ENCODE measurements at regions not wholly inside any gene's neighbourhood (a gene's known extent, or its start where the extent isn't known, plus 50 kb on each side); places are given as distances from the start of the nearest gene placed in this dataset.

- no peaks in the 10 kb centered on the region for H3K4me1 Mint-ChIP-seq (ENCODE audit: low read depth)
- Histone ChIP-seq H3K27me3 (ENCODE audit: control insufficient read depth in 1 of 2, insufficient read depth in 2 of 2, low read length in 2 of 2) (no peaks in the 10 kb centered on the region), H3K4me1 (ENCODE audit: insufficient read depth, low read length) (no peaks in the 10 kb centered on the region), H3K9me3 (ENCODE audit: control insufficient read depth in 1 of 2, insufficient read depth in 1 of 2, low read length in 2 of 2) (peaks cover 0 to 4% of the 10 kb centered on the region in 2 experiments), H3K36me3 (ENCODE audit: insufficient read depth, low read length) (no peaks in the 10 kb centered on the region), H3K27ac (ENCODE audit: low read depth in 1 of 2, low read length in 2 of 2) (no peak overlapping the region), H3K4me3 (ENCODE audit: low read length) (no peak overlapping the region)
- no peaks in the 10 kb centered on the region for H3K36me3 Mint-ChIP-seq (ENCODE audit: low read depth)
- H3K9me3 Mint-ChIP-seq, result no peaks in the 10 kb centered on the region
- no peak overlapping the region for H3K27ac Mint-ChIP-seq
- intact Hi-C loops (cut with DNase I, micrococcal nuclease), result no loop called here
- no peak for DNase-seq
- no peak for ATAC-seq (ENCODE audit: poor library complexity)
- H3K27me3 Mint-ChIP-seq, result no peaks in the 10 kb centered on the region
- CTCF ChIA-PET, result no interaction called here
- TF ChIP-seq CTCF (IDR thresholded peaks at IDR 0.05), result no peak
- POLR2A ChIA-PET, result no interaction called here
- no peak overlapping the region for H3K4me3 Mint-ChIP-seq
Observed at GRCh38 chr5:125225424-125225823, 479.0 kb upstream of the ZNF608 start.

GRCh38 chr5:125226825-125227224 lies 480.4 kb upstream of the ZNF608 start:
- no peak overlapping the region for H3K4me3 Mint-ChIP-seq
- H3K9me3 ChIP-seq (ENCODE audit: control insufficient read depth in 1 of 2, insufficient read depth in 1 of 2, low read length in 2 of 2), result peaks cover 0 to 4% of the 10 kb centered on the region in 2 experiments
- intact Hi-C loops (cut with DNase I, micrococcal nuclease), result no loop called here
- H3K4me3 ChIP-seq (ENCODE audit: low read length), result no peak overlapping the region
- peaks cover under 1% of the 10 kb centered on the region for H3K9me3 Mint-ChIP-seq
- no peaks in the 10 kb centered on the region for H3K27me3 Mint-ChIP-seq
- DNase-seq (no peak), ATAC-seq (ENCODE audit: poor library complexity) (no peak)
- no peaks in the 10 kb centered on the region for H3K36me3 Mint-ChIP-seq (ENCODE audit: low read depth)
- CTCF ChIA-PET, result no interaction called here
- no peaks in the 10 kb centered on the region for H3K4me1 Mint-ChIP-seq (ENCODE audit: low read depth)
- H3K27ac ChIP-seq (ENCODE audit: low read depth in 1 of 2, low read length in 2 of 2), result no peak overlapping the region
- H3K4me1 ChIP-seq (ENCODE audit: insufficient read depth, low read length), result no peaks in the 10 kb centered on the region
- no peaks in the 10 kb centered on the region for H3K27me3 ChIP-seq (ENCODE audit: control insufficient read depth in 1 of 2, insufficient read depth in 2 of 2, low read length in 2 of 2)
- no peak for TF ChIP-seq CTCF (IDR thresholded peaks at IDR 0.05)
- POLR2A ChIA-PET, result no interaction called here
- no peak overlapping the region for H3K27ac Mint-ChIP-seq
- no peaks in the 10 kb centered on the region for H3K36me3 ChIP-seq (ENCODE audit: insufficient read depth, low read length)

GRCh38 chr5:125227333-125228095 lies 481.1 kb upstream of the ZNF608 start:
- no peaks in the 10 kb centered on the region for H3K36me3 Mint-ChIP-seq (ENCODE audit: low read depth)
- no peaks in the 10 kb centered on the region for H3K27me3 Mint-ChIP-seq
- peaks cover 3% of the 10 kb centered on the region for H3K9me3 Mint-ChIP-seq
- Histone ChIP-seq H3K4me1 (ENCODE audit: insufficient read depth, low read length) (no peaks in the 10 kb centered on the region), H3K27ac (ENCODE audit: low read depth in 1 of 2, low read length in 2 of 2) (no peak overlapping the region), H3K9me3 (ENCODE audit: control insufficient read depth in 1 of 2, insufficient read depth in 1 of 2, low read length in 2 of 2) (peaks cover 0 to 4% of the 10 kb centered on the region in 2 experiments), H3K36me3 (ENCODE audit: insufficient read depth, low read length) (no peaks in the 10 kb centered on the region), H3K4me3 (ENCODE audit: low read length) (no peak overlapping the region), H3K27me3 (ENCODE audit: control insufficient read depth in 1 of 2, insufficient read depth in 2 of 2, low read length in 2 of 2) (no peaks in the 10 kb centered on the region)
- POLR2A ChIA-PET, result no interaction called here
- no peak overlapping the region for H3K27ac Mint-ChIP-seq
- no peak overlapping the region for H3K4me3 Mint-ChIP-seq
- TF ChIP-seq CTCF (IDR thresholded peaks at IDR 0.05), result no peak
- H3K4me1 Mint-ChIP-seq (ENCODE audit: low read depth), result no peaks in the 10 kb centered on the region
- intact Hi-C loops (cut with DNase I, micrococcal nuclease), result no loop called here
- no peak for DNase-seq
- no peak for ATAC-seq (ENCODE audit: poor library complexity)
- CTCF ChIA-PET, result no interaction called here

Data from CD4-positive, alpha-beta T cell (primary cell).